ENCODE measurements at regions not wholly inside any gene's neighbourhood (a gene's known extent, or its start where the extent isn't known, plus 50 kb on each side); places are given as distances from the start of the nearest gene placed in this dataset.
A peak's percentile ranks its signal among the peaks of the same experiment; 100 is the strongest.

DNA sequence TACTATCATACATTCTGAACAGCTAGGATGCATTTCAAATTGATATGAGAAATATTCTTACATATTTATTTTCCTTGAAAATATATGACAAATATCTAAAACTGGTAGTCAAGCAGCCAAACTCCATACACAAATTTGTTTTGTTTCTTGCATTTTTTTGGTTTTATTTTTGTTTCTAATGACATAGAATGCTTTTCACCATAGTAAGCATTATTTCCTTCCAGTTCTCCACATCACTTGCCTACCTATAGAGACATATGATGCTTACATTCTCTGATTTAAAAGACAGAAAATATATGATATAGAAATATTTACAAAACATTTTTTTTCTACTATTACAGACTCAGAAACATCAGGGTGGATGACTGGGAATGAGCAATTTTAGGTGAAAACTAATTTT lies 726.4 kb upstream of the ADGRL4 start:
- peaks cover 3 to 39% (median 7%) of the 10 kb centered on the region in 7 donors for H3K9me3 Mint-ChIP-seq
- no peak for ATAC-seq (ENCODE audit: low read depth in 2 of 2)

DNA sequence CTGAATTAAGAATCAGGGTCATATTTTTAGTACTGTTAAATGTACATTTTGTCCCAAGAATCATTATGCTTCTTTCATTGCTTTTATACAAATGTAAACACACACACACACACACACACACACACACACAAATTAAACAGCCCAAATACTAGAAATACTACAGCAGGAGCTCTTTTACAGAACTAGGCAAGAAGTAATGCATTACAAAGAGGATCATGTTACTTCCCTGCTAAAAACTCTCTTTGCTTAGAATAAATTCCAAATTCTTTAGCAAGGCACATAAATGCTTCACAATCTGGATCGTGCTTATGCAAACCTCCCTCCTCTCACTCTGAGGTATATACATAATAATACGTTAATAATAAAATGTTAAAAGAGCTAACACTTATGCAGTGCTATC lies 720.4 kb upstream of the ADGRL4 start:
- ATAC-seq (ENCODE audit: low read depth in 2 of 2) (no peak), DNase-seq (no peak)
- Mint-ChIP-seq H3K27me3 (no peaks in the 10 kb centered on the region), H3K4me3 (no peak overlapping the region), H3K27ac (no peak overlapping the region), H3K36me3 (no peaks in the 10 kb centered on the region), H3K4me1 (no peaks in the 10 kb centered on the region), H3K9me3 (peaks cover 1 to 13% (median 6%) of the 10 kb centered on the region in 7 donors)
- Histone ChIP-seq H3K27me3 (ENCODE audit: control insufficient read depth, insufficient read depth, low read length) (no peaks in the 10 kb centered on the region), H3K4me3 (ENCODE audit: low read depth, low read length) (no peak overlapping the region), H3K36me3 (ENCODE audit: control insufficient read depth, insufficient read depth, low read length) (no peaks in the 10 kb centered on the region), H3K27ac (ENCODE audit: insufficient read depth, low read length, poor library complexity, severe bottlenecking) (no peak overlapping the region), H3K4me1 (ENCODE audit: control insufficient read depth, insufficient read depth, low read length, poor library complexity, severe bottlenecking) (no peaks in the 10 kb centered on the region), H3K9me3 (ENCODE audit: control insufficient read depth in 2 of 2, low read length in 2 of 2) (peaks cover 0 to 5% of the 10 kb centered on the region in 2 experiments)

More for the DNA sequence above, 726.4 kb upstream of the ADGRL4 start:
- Histone ChIP-seq H3K27me3 (ENCODE audit: control insufficient read depth, insufficient read depth, low read length) (no peaks in the 10 kb centered on the region), H3K36me3 (ENCODE audit: control insufficient read depth, insufficient read depth, low read length) (no peaks in the 10 kb centered on the region), H3K4me1 (ENCODE audit: control insufficient read depth, insufficient read depth, low read length, poor library complexity, severe bottlenecking) (no peaks in the 10 kb centered on the region), H3K9me3 (ENCODE audit: control insufficient read depth in 2 of 2, low read length in 2 of 2) (peaks cover 0 to 12% of the 10 kb centered on the region in 2 experiments), H3K27ac (ENCODE audit: insufficient read depth, low read length, poor library complexity, severe bottlenecking) (no peak overlapping the region), H3K4me3 (ENCODE audit: low read depth, low read length) (no peak overlapping the region)
- DNase-seq: no peak
- Mint-ChIP-seq H3K36me3 (no peaks in the 10 kb centered on the region), H3K27me3 (no peaks in the 10 kb centered on the region), H3K4me3 (no peak overlapping the region), H3K4me1 (no peaks in the 10 kb centered on the region), H3K27ac (no peak overlapping the region)

- DNase-seq: no peak
Observed at GRCh38 chr1:79726321-79726720, 719.8 kb upstream of the ADGRL4 start.

DNA sequence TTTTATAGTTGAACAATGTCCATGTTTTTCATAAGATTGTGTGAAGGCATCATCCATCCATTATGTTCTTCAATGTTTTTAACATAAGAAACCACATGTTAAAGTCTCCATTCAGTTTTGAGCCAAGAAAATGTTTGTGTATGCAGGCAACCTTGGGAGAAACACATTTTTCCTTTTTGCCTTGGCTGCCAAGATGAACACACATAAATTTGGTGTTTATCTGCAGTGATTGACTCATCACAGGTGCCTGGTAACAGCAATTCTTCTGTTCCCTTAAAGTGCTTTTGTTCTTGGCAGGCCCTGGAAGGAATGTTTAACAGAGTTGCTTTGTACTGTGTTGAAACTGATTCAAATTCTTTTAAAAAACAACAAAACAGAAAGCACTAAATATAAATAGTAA lies 709.9 kb upstream of the ADGRL4 start:
- H3K36me3 ChIP-seq (ENCODE audit: control insufficient read depth, insufficient read depth, low read length): no peaks in the 10 kb centered on the region
- H3K9me3 ChIP-seq (ENCODE audit: control insufficient read depth in 2 of 2, low read length in 2 of 2): peaks cover 4 to 11% of the 10 kb centered on the region in 2 experiments
- ATAC-seq (ENCODE audit: low read depth in 2 of 2): no peak
- no peak overlapping the region for H3K27ac Mint-ChIP-seq
- no peak overlapping the region for H3K4me3 Mint-ChIP-seq
- H3K27ac ChIP-seq (ENCODE audit: insufficient read depth, low read length, poor library complexity, severe bottlenecking): no peak overlapping the region
- H3K4me3 ChIP-seq (ENCODE audit: low read depth, low read length): no peak overlapping the region
- H3K4me1 ChIP-seq (ENCODE audit: control insufficient read depth, insufficient read depth, low read length, poor library complexity, severe bottlenecking): no peaks in the 10 kb centered on the region
- no peaks in the 10 kb centered on the region for H3K4me1 Mint-ChIP-seq
- peaks cover 3 to 26% (median 10%) of the 10 kb centered on the region in 7 donors for H3K9me3 Mint-ChIP-seq
- H3K27me3 ChIP-seq (ENCODE audit: control insufficient read depth, insufficient read depth, low read length): no peaks in the 10 kb centered on the region
- no peaks in the 10 kb centered on the region for H3K27me3 Mint-ChIP-seq
- DNase-seq: no peak
- no peaks in the 10 kb centered on the region for H3K36me3 Mint-ChIP-seq

More at GRCh38 chr1:79726321-79726720, 719.8 kb upstream of the ADGRL4 start:
- H3K4me3 ChIP-seq (ENCODE audit: low read depth, low read length): no peak overlapping the region
- H3K36me3 Mint-ChIP-seq: no peaks in the 10 kb centered on the region
- H3K4me1 ChIP-seq (ENCODE audit: control insufficient read depth, insufficient read depth, low read length, poor library complexity, severe bottlenecking): no peaks in the 10 kb centered on the region
- H3K9me3 ChIP-seq (ENCODE audit: control insufficient read depth in 2 of 2, low read length in 2 of 2): peaks cover 0 to 2% of the 10 kb centered on the region in 2 experiments
- no peaks in the 10 kb centered on the region for H3K36me3 ChIP-seq (ENCODE audit: control insufficient read depth, insufficient read depth, low read length)
- H3K27ac Mint-ChIP-seq: peak overlapping the region in 1 of 3 donors; percentile 8
- H3K9me3 Mint-ChIP-seq: peaks cover 1 to 13% (median 6%) of the 10 kb centered on the region in 7 donors
- no peak overlapping the region for H3K4me3 Mint-ChIP-seq
- no peak for ATAC-seq (ENCODE audit: low read depth in 2 of 2)
- H3K27ac ChIP-seq (ENCODE audit: insufficient read depth, low read length, poor library complexity, severe bottlenecking): no peak overlapping the region
- H3K27me3 ChIP-seq (ENCODE audit: control insufficient read depth, insufficient read depth, low read length): no peaks in the 10 kb centered on the region
- H3K27me3 Mint-ChIP-seq: no peaks in the 10 kb centered on the region
- no peaks in the 10 kb centered on the region for H3K4me1 Mint-ChIP-seq

- no peaks in the 10 kb centered on the region for H3K27me3 ChIP-seq (ENCODE audit: control insufficient read depth, insufficient read depth, low read length)
- Mint-ChIP-seq H3K27me3 (no peaks in the 10 kb centered on the region), H3K36me3 (no peaks in the 10 kb centered on the region), H3K4me1 (no peaks in the 10 kb centered on the region), H3K9me3 (peaks cover 3 to 25% (median 8%) of the 10 kb centered on the region in 7 donors), H3K27ac (no peak overlapping the region), H3K4me3 (no peak overlapping the region)
- no peak overlapping the region for H3K27ac ChIP-seq (ENCODE audit: insufficient read depth, low read length, poor library complexity, severe bottlenecking)
- ATAC-seq (ENCODE audit: low read depth in 2 of 2) (no peak), DNase-seq (no peak)
- H3K4me1 ChIP-seq (ENCODE audit: control insufficient read depth, insufficient read depth, low read length, poor library complexity, severe bottlenecking): no peaks in the 10 kb centered on the region
- no peaks in the 10 kb centered on the region for H3K36me3 ChIP-seq (ENCODE audit: control insufficient read depth, insufficient read depth, low read length)
- H3K4me3 ChIP-seq (ENCODE audit: low read depth, low read length): no peak overlapping the region
- peaks cover 4 to 6% of the 10 kb centered on the region in 2 experiments for H3K9me3 ChIP-seq (ENCODE audit: control insufficient read depth in 2 of 2, low read length in 2 of 2)
Observed at GRCh38 chr1:79714664-79715063, 708.1 kb upstream of the ADGRL4 start.

DNA sequence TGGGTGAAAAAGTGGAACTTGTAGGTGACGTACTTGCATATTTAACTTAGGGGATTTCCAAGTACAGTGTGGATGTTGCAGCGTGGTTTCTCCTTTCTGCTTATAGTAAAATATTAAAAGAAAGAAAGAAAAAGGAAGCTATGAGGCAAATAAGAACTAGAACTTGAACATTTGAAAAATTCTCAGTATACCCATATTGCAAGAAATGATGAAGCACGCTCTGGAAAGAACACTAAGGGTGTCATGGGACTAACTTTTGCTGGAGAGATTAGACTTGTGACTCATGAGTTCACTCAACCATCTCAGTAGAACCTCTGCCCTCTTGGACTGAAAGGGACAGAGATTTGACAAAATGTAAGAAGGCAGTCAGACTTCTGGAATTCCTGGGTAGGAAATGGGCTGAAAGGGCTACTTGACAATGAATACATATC lies 704.5 kb upstream of the ADGRL4 start:
- Histone ChIP-seq H3K9me3 (ENCODE audit: control insufficient read depth in 2 of 2, low read length in 2 of 2) (peaks cover 0 to 4% of the 10 kb centered on the region in 2 experiments), H3K27ac (ENCODE audit: insufficient read depth, low read length, poor library complexity, severe bottlenecking) (no peak overlapping the region), H3K4me3 (ENCODE audit: low read depth, low read length) (no peak overlapping the region), H3K36me3 (ENCODE audit: control insufficient read depth, insufficient read depth, low read length) (no peaks in the 10 kb centered on the region), H3K4me1 (ENCODE audit: control insufficient read depth, insufficient read depth, low read length, poor library complexity, severe bottlenecking) (no peaks in the 10 kb centered on the region), H3K27me3 (ENCODE audit: control insufficient read depth, insufficient read depth, low read length) (no peaks in the 10 kb centered on the region)
- ATAC-seq (ENCODE audit: low read depth in 2 of 2) (no peak), DNase-seq (no peak)
- Mint-ChIP-seq H3K27me3 (no peaks in the 10 kb centered on the region), H3K36me3 (no peaks in the 10 kb centered on the region), H3K27ac (no peak overlapping the region), H3K4me3 (no peak overlapping the region), H3K9me3 (peaks cover 1 to 17% (median 7%) of the 10 kb centered on the region in 7 donors), H3K4me1 (no peaks in the 10 kb centered on the region)

- no peak overlapping the region for H3K4me3 ChIP-seq (ENCODE audit: low read depth, low read length)
- Mint-ChIP-seq H3K4me3 (no peak overlapping the region), H3K9me3 (peaks cover 0 to 18% (median 4%) of the 10 kb centered on the region in 7 donors), H3K27ac (no peak overlapping the region), H3K36me3 (no peaks in the 10 kb centered on the region), H3K4me1 (no peaks in the 10 kb centered on the region), H3K27me3 (no peaks in the 10 kb centered on the region)
- no peak for ATAC-seq (ENCODE audit: low read depth in 2 of 2)
- no peak for DNase-seq
- peaks cover 4 to 6% of the 10 kb centered on the region in 2 experiments for H3K9me3 ChIP-seq (ENCODE audit: control insufficient read depth in 2 of 2, low read length in 2 of 2)
- no peaks in the 10 kb centered on the region for H3K4me1 ChIP-seq (ENCODE audit: control insufficient read depth, insufficient read depth, low read length, poor library complexity, severe bottlenecking)
- no peaks in the 10 kb centered on the region for H3K27me3 ChIP-seq (ENCODE audit: control insufficient read depth, insufficient read depth, low read length)
- H3K36me3 ChIP-seq (ENCODE audit: control insufficient read depth, insufficient read depth, low read length): no peaks in the 10 kb centered on the region
- no peak overlapping the region for H3K27ac ChIP-seq (ENCODE audit: insufficient read depth, low read length, poor library complexity, severe bottlenecking)
Observed at GRCh38 chr1:79708646-79709265, 702.2 kb upstream of the ADGRL4 start.

DNA sequence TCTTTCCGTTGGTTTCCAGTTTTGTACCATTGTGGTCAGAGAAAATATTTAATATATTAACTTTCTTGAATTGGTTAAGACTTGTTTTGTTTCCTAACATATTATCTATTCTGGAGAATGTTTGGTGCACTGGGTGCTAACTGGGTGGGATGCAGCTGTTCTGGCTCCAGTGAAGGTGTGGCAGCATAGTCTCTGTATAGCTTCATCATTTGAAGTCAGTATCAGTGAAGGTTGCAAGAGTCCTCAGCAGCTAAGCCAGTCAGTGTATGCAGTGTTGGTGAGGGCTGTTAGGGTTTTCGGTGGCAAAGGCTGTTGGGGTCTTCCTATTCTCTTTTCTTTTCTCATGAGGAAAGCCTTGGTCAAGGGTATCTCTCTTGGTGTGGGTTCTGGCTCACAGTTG lies 698.7 kb upstream of the ADGRL4 start:
- H3K27ac ChIP-seq (ENCODE audit: insufficient read depth, low read length, poor library complexity, severe bottlenecking): no peak overlapping the region
- ATAC-seq (ENCODE audit: low read depth in 2 of 2): no peak
- Mint-ChIP-seq H3K9me3 (peaks cover 3 to 18% (median 7%) of the 10 kb centered on the region in 7 donors), H3K4me1 (no peaks in the 10 kb centered on the region), H3K4me3 (no peak overlapping the region), H3K27me3 (no peaks in the 10 kb centered on the region), H3K27ac (no peak overlapping the region), H3K36me3 (no peaks in the 10 kb centered on the region)
- no peaks in the 10 kb centered on the region for H3K4me1 ChIP-seq (ENCODE audit: control insufficient read depth, insufficient read depth, low read length, poor library complexity, severe bottlenecking)
- H3K4me3 ChIP-seq (ENCODE audit: low read depth, low read length): no peak overlapping the region
- DNase-seq: no peak
- H3K9me3 ChIP-seq (ENCODE audit: control insufficient read depth in 2 of 2, low read length in 2 of 2): peaks cover 4 to 6% of the 10 kb centered on the region in 2 experiments
- no peaks in the 10 kb centered on the region for H3K27me3 ChIP-seq (ENCODE audit: control insufficient read depth, insufficient read depth, low read length)
- H3K36me3 ChIP-seq (ENCODE audit: control insufficient read depth, insufficient read depth, low read length): no peaks in the 10 kb centered on the region
